ENCODE measurements at regions not wholly inside any gene's neighbourhood (a gene's known extent, or its start where the extent isn't known, plus 50 kb on each side); places are given as distances from the start of the nearest gene placed in this dataset.
"Not testable (repeated sequence)": the region's sequence is repeated elsewhere in the genome, so short reads cannot be mapped to it uniquely, and the experiment has no call there.

GRCh38 chr7:113307147-113307546 is 188.8 kb upstream of the SMIM30 start:
- no peak for TF ChIP-seq CTCF (IDR thresholded peaks at IDR 0.05; ENCODE audit: borderline replicate concordance, extremely low read depth, insufficient read depth)
- DNase-seq (no peak), FAIRE-seq (no peak)
- intact Hi-C loops (cut with DNase I): no loop called here
- Histone ChIP-seq H3K9ac (ENCODE audit: low read length in 3 of 3) (no peak overlapping the region), H3K4me1 (ENCODE audit: control insufficient read depth in 2 of 3, insufficient read depth in 2 of 3, low read depth in 1 of 3, low read length in 3 of 3) (no peaks in the 10 kb centered on the region), H3K27ac (ENCODE audit: low read depth in 2 of 2, low read length in 2 of 2) (no peak overlapping the region), H3K36me3 (ENCODE audit: control insufficient read depth in 2 of 3, insufficient read depth in 3 of 3, low read length in 3 of 3) (no peaks in the 10 kb centered on the region), H3K4me3 (ENCODE audit: low read length in 3 of 3) (no peak overlapping the region), H3K27me3 (ENCODE audit: control insufficient read depth, insufficient read depth, low read length) (no peaks in the 10 kb centered on the region), H3K9me3 (ENCODE audit: control insufficient read depth in 2 of 3, insufficient read depth in 1 of 3, low read length in 3 of 3) (no peaks in the 10 kb centered on the region)

- H3K27ac ChIP-seq (ENCODE audit: low read depth in 2 of 2, low read length in 2 of 2): no peak overlapping the region
- H3K36me3 ChIP-seq (ENCODE audit: control insufficient read depth in 2 of 3, insufficient read depth in 3 of 3, low read length in 3 of 3): no peaks in the 10 kb centered on the region
- no peaks in the 10 kb centered on the region for H3K27me3 ChIP-seq (ENCODE audit: control insufficient read depth, insufficient read depth, low read length)
- no peak overlapping the region for H3K4me3 ChIP-seq (ENCODE audit: low read length in 3 of 3)
- H3K4me1 ChIP-seq (ENCODE audit: control insufficient read depth in 2 of 3, insufficient read depth in 2 of 3, low read depth in 1 of 3, low read length in 3 of 3): no peaks in the 10 kb centered on the region
- no peak overlapping the region for H3K9ac ChIP-seq (ENCODE audit: low read length in 3 of 3)
- FAIRE-seq: no peak
- intact Hi-C loops (cut with DNase I): no loop called here
- no peak for DNase-seq
- no peak for TF ChIP-seq CTCF (IDR thresholded peaks at IDR 0.05; ENCODE audit: borderline replicate concordance, extremely low read depth, insufficient read depth)
- no peaks in the 10 kb centered on the region for H3K9me3 ChIP-seq (ENCODE audit: control insufficient read depth in 2 of 3, insufficient read depth in 1 of 3, low read length in 3 of 3)
These were observed 187.9 kb upstream of the SMIM30 start for GRCh38 chr7:113306302-113306701.

- Histone ChIP-seq H3K27me3 (ENCODE audit: control insufficient read depth, insufficient read depth, low read length) (no peaks in the 10 kb centered on the region), H3K27ac (ENCODE audit: low read depth in 2 of 2, low read length in 2 of 2) (no peak overlapping the region), H3K9ac (ENCODE audit: low read length in 3 of 3) (no peak overlapping the region), H3K9me3 (ENCODE audit: control insufficient read depth in 2 of 3, insufficient read depth in 1 of 3, low read length in 3 of 3) (no peaks in the 10 kb centered on the region), H3K36me3 (ENCODE audit: control insufficient read depth in 2 of 3, insufficient read depth in 3 of 3, low read length in 3 of 3) (no peaks in the 10 kb centered on the region), H3K4me3 (ENCODE audit: low read length in 3 of 3) (no peak overlapping the region), H3K4me1 (ENCODE audit: control insufficient read depth in 2 of 3, insufficient read depth in 2 of 3, low read depth in 1 of 3, low read length in 3 of 3) (no peaks in the 10 kb centered on the region)
- DNase-seq: no peak
- intact Hi-C loops (cut with DNase I): no loop called here
- TF ChIP-seq CTCF (IDR thresholded peaks at IDR 0.05; ENCODE audit: borderline replicate concordance, extremely low read depth, insufficient read depth): no peak
- no peak for FAIRE-seq
These were observed 185.8 kb upstream of the SMIM30 start for GRCh38 chr7:113304104-113304503.

GRCh38 chr7:113303388-113303787 is 185.0 kb upstream of the SMIM30 start:
- FAIRE-seq; H3K36me3 ChIP-seq (ENCODE audit: control insufficient read depth in 2 of 3, insufficient read depth in 3 of 3, low read length in 3 of 3); H3K27ac ChIP-seq (ENCODE audit: low read depth in 2 of 2, low read length in 2 of 2); H3K27me3 ChIP-seq (ENCODE audit: control insufficient read depth, insufficient read depth, low read length); H3K9ac ChIP-seq (ENCODE audit: low read length in 3 of 3); intact Hi-C loops (cut with DNase I); DNase-seq; H3K9me3 ChIP-seq (ENCODE audit: control insufficient read depth in 2 of 3, insufficient read depth in 1 of 3, low read length in 3 of 3); H3K4me1 ChIP-seq (ENCODE audit: control insufficient read depth in 2 of 3, insufficient read depth in 2 of 3, low read depth in 1 of 3, low read length in 3 of 3); H3K4me3 ChIP-seq (ENCODE audit: low read length in 3 of 3): not testable (repeated sequence)

Data from kidney (tissue), 13 donors.